ENCODE measurements at regions not wholly inside any gene's neighbourhood (a gene's known extent, or its start where the extent isn't known, plus 50 kb on each side); places are given as distances from the start of the nearest gene placed in this dataset.
"Not testable (repeated sequence)": the region's sequence is repeated elsewhere in the genome, so short reads cannot be mapped to it uniquely, and the experiment has no call there.

- ATAC-seq (no peak), DNase-seq (no peak)
- no peaks in the 10 kb centered on the region for H3K36me3 ChIP-seq
- 61 to 62% methylated on average over 4 of the region's 4 CpGs for WGBS, 2 donors
- intact Hi-C loops (cut with DNase I), result no loop called here
- no peak overlapping the region for H3K4me3 ChIP-seq
- TF ChIP-seq, protein P1, sequence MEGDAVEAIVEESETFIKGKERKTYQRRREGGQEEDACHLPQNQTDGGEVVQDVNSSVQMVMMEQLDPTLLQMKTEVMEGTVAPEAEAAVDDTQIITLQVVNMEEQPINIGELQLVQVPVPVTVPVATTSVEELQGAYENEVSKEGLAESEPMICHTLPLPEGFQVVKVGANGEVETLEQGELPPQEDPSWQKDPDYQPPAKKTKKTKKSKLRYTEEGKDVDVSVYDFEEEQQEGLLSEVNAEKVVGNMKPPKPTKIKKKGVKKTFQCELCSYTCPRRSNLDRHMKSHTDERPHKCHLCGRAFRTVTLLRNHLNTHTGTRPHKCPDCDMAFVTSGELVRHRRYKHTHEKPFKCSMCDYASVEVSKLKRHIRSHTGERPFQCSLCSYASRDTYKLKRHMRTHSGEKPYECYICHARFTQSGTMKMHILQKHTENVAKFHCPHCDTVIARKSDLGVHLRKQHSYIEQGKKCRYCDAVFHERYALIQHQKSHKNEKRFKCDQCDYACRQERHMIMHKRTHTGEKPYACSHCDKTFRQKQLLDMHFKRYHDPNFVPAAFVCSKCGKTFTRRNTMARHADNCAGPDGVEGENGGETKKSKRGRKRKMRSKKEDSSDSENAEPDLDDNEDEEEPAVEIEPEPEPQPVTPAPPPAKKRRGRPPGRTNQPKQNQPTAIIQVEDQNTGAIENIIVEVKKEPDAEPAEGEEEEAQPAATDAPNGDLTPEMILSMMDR (IDR thresholded peaks at IDR 0.05), result no peak
- H3K9me3 ChIP-seq, result peaks cover 0 to 23% (median 0%) of the 10 kb centered on the region in 11 donors
- H3K27me3 ChIP-seq, result no peaks in the 10 kb centered on the region
- no peak overlapping the region for H3K27ac ChIP-seq
- H3K4me1 ChIP-seq, result no peaks in the 10 kb centered on the region
Measured at GRCh38 chr7:119640326-119640725, 632.6 kb upstream of the KCND2 start.

DNA sequence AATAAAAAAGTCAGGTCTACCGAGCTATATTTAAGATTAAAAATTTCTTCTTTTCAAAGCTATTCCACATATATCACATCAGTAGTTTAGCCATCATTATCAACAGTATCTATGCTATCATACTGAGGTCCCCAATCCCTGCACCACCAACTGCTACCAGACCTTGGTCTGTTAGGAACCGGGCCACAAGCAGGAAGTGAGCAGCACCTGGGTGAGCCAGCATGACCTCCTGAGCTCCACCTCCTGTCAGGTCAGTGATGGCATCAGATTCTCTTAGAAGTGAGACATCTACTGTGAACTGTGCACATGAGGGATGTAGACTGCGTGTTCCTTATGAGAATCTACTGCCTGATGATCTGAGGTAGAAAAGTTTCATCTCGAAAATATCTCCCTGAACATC is 632.1 kb upstream of the KCND2 start:
- H3K27me3 ChIP-seq, result no peaks in the 10 kb centered on the region
- 70 to 79% methylated on average over 4 of the region's 4 CpGs for WGBS, 2 donors

GRCh38 chr7:119643558-119643957 is 629.4 kb upstream of the KCND2 start:
- 73% methylated on average over 6 of the region's 6 CpGs for WGBS, 2 donors
- Histone ChIP-seq H3K4me1 (no peaks in the 10 kb centered on the region), H3K4me3 (no peak overlapping the region), H3K27ac (no peak overlapping the region), H3K27me3 (no peaks in the 10 kb centered on the region), H3K36me3 (no peaks in the 10 kb centered on the region), H3K9me3 (peaks cover 0 to 16% (median 0%) of the 10 kb centered on the region in 11 donors)
- intact Hi-C loops (cut with DNase I), result no loop called here
- DNase-seq (no peak), ATAC-seq (no peak)
- TF ChIP-seq, protein P1 (IDR thresholded peaks at IDR 0.05), result no peak

More for the DNA sequence above, 632.1 kb upstream of the KCND2 start:
- intact Hi-C loops (cut with DNase I), result no loop called here
- H3K4me3 ChIP-seq, result no peak overlapping the region
- no peaks in the 10 kb centered on the region for H3K4me1 ChIP-seq
- no peaks in the 10 kb centered on the region for H3K36me3 ChIP-seq
- TF ChIP-seq, protein P1 (IDR thresholded peaks at IDR 0.05), result no peak
- no peak overlapping the region for H3K27ac ChIP-seq
- peaks cover 0 to 23% (median 0%) of the 10 kb centered on the region in 11 donors for H3K9me3 ChIP-seq
- ATAC-seq (no peak), DNase-seq (no peak)

- ATAC-seq (no peak), DNase-seq (no peak)
- WGBS, 2 donors, result 71 to 74% methylated on average over 1 of the region's 1 CpG
- no peak overlapping the region for H3K4me3 ChIP-seq
- H3K27ac ChIP-seq, result no peak overlapping the region
- H3K4me1 ChIP-seq, result no peaks in the 10 kb centered on the region
- no peaks in the 10 kb centered on the region for H3K27me3 ChIP-seq
- intact Hi-C loops (cut with DNase I), result no loop called here
- no peaks in the 10 kb centered on the region for H3K36me3 ChIP-seq
- H3K9me3 ChIP-seq, result peaks cover 0 to 16% (median 0%) of the 10 kb centered on the region in 11 donors
- TF ChIP-seq, protein P1 (IDR thresholded peaks at IDR 0.05), result no peak
Measured at GRCh38 chr7:119647286-119647685, 625.7 kb upstream of the KCND2 start.

- intact Hi-C loops (cut with DNase I); H3K27me3 ChIP-seq: not testable (repeated sequence)
Measured at GRCh38 chr7:119648752-119649151, 624.2 kb upstream of the KCND2 start.

More at GRCh38 chr7:119648752-119649151, 624.2 kb upstream of the KCND2 start:
- not testable (repeated sequence) for ATAC-seq, DNase-seq, H3K36me3 ChIP-seq, H3K4me1 ChIP-seq, H3K4me3 ChIP-seq, H3K27ac ChIP-seq
- 79 to 90% methylated on average over 3 of the region's 3 CpGs for WGBS, 2 donors
- peaks cover 0 to 25% (median 0%) of the 10 kb centered on the region in 11 donors for H3K9me3 ChIP-seq

Data from heart right ventricle (tissue), 16 donors.